HCT116 (cell line): ENCODE measurements at regions not wholly inside any gene's neighbourhood (a gene's known extent, or its start where the extent isn't known, plus 50 kb on each side); places are given as distances from the start of the nearest gene placed in this dataset.

ENCODE experiments used
- ATAC-seq: fragments of 200-7000 bp; cut with Tn5 transposase; 2 replicates; pipeline ENCODE4 v1.9.1; 2020; ENCODE audit warnings: mild to moderate bottlenecking, moderate library complexity
- BruUV-seq: library from RNA; stranded (reverse); fragments of 400-500 nt; replicated peaks from 2 replicates; lab custom pipeline; 2021; lab: Mats Ljungman, UMichigan
- CTCF ChIA-PET: fragments of 300-600 bp; sonication (Branson Sonifier 250); formaldehyde crosslinking; loops from one replicate; lab custom pipeline; 2021; ENCODE audit warnings: antibody characterized with exemption; lab: Charles Lee
- POLR2A ChIA-PET: fragments of 300-600, 350-600 bp; sonication (Branson Sonifier 250); formaldehyde crosslinking; loops from one replicate; lab custom pipeline; 2021; ENCODE audit warnings: antibody characterized with exemption; lab: Charles Lee
- RAD21 ChIA-PET, 2 experiments: fragments of 300-600 bp; sonication (Branson Sonifier 250); formaldehyde crosslinking; loops; one replicate each; lab custom pipeline; 2023; ENCODE audit warnings: low total read pairs in 2 of 2; ENCODE audit not compliant: uncharacterized antibody in 2 of 2, unreplicated experiment in 2 of 2, low non-redundant PET in 1 of 2; lab: Charles Lee
- DNase-seq: peaks from one replicate; pipeline ENCODE4 v3.0.0-alpha.2; 2010; ENCODE audit warnings: low read depth, low spot score
- H2AFZ ChIP-seq: fragments of 200-600 bp; shearing (Covaris generic), sonication (generic); 2 replicates; pipeline ENCODE4 v1.6.1; 2017; ENCODE audit warnings: low read depth, mixed run types, mixed read lengths, antibody characterized with exemption, low read length; ENCODE audit not compliant: poor library complexity, severe bottlenecking
- H3K27ac ChIP-seq: 2 replicates; pipeline ENCODE4 v1.5.1; 2012; ENCODE audit warnings: low read depth, low read length
- H3K27me3 ChIP-seq: fragments of 200-600 bp; sonication (generic); 2 replicates; pipeline ENCODE4 v1.6.1; 2016; ENCODE audit warnings: mixed run types, low read length, mixed read lengths; ENCODE audit not compliant: insufficient read depth
- H3K36me3 ChIP-seq, 2 experiments: fragments of 200-500 bp in 1 of 2; fragments of 200-600 bp in 1 of 2; sonication (Bioruptor generic) in 1 of 2; sonication (generic) in 1 of 2; 2 replicates each; pipeline versions ENCODE4 v1.5.1 to v1.6.1; 2014 to 2016; ENCODE audit warnings: low read length in 2 of 2, inconsistent platforms in 1 of 2, mixed read lengths in 1 of 2, mixed run types in 1 of 2; ENCODE audit not compliant: insufficient read depth in 2 of 2, control insufficient read depth in 1 of 2
- H3K4me1 ChIP-seq, 2 experiments: fragments of 200-600 bp in 1 of 2; sonication (generic) in 1 of 2; 2 replicates each; pipeline versions ENCODE4 v1.5.1 to v1.6.1; 2012 to 2017; ENCODE audit warnings: low read length in 2 of 2, inconsistent platforms in 1 of 2, mild to moderate bottlenecking in 1 of 2, mixed read lengths in 1 of 2, mixed run types in 1 of 2, moderate library complexity in 1 of 2; ENCODE audit not compliant: insufficient read depth in 2 of 2, control insufficient read depth in 1 of 2
- H3K4me2 ChIP-seq: fragments of 200-600 bp; sonication (generic); 2 replicates; pipeline ENCODE4 v1.6.1; 2017; ENCODE audit warnings: mixed run types, low read length, mixed read lengths
- H3K4me3 ChIP-seq, 2 experiments: fragments of 200-600 bp in 1 of 2; sonication (generic) in 1 of 2; replicated peaks in 1 of 2; 2 replicates each; pipeline ENCODE4 v1.5.1; 2011 to 2016; ENCODE audit warnings: low read length in 2 of 2, control low read depth in 1 of 2, low read depth in 1 of 2, mild to moderate bottlenecking in 1 of 2, mixed read lengths in 1 of 2, mixed run types in 1 of 2
- H3K79me2 ChIP-seq: fragments of 200-600 bp; sonication (generic); 2 replicates; pipeline ENCODE4 v1.6.1; 2017; ENCODE audit warnings: mild to moderate bottlenecking, mixed run types, low read length, moderate library complexity, mixed read lengths; ENCODE audit not compliant: insufficient read depth
- H3K9ac ChIP-seq: fragments of 200-600 bp; sonication (generic); 2 replicates; pipeline ENCODE4 v1.6.1; 2016; ENCODE audit warnings: low read length, mixed read lengths
- H3K9me2 ChIP-seq: fragments of 200-600 bp; sonication (generic), shearing (Covaris generic); 2 replicates; pipeline ENCODE4 v1.6.1; 2017; ENCODE audit warnings: mixed run types, mild to moderate bottlenecking, moderate library complexity; ENCODE audit not compliant: insufficient read depth
- H3K9me3 ChIP-seq, 2 experiments: fragments of 200-500 bp in 1 of 2; fragments of 200-600 bp in 1 of 2; sonication (Bioruptor generic) in 1 of 2; sonication (generic) in 1 of 2; 2 replicates each; pipeline ENCODE4 v1.6.1; 2014 to 2017; ENCODE audit warnings: low read length in 2 of 2, mixed read lengths in 2 of 2, inconsistent platforms in 1 of 2, low read depth in 1 of 2, mild to moderate bottlenecking in 1 of 2, mixed run types in 1 of 2, moderate library complexity in 1 of 2; ENCODE audit not compliant: control insufficient read depth in 1 of 2, insufficient read depth in 1 of 2
- H4K20me1 ChIP-seq: fragments of 200-600 bp; sonication (generic), shearing (Covaris generic); 2 replicates; pipeline ENCODE4 v1.6.1; 2017; ENCODE audit warnings: mixed run types, mild to moderate bottlenecking, moderate library complexity; ENCODE audit not compliant: insufficient read depth
- FOSL1 ChIP-seq: IDR thresholded peaks from 2 replicates; pipeline ENCODE4 v1.6.1; 2012; ENCODE audit warnings: low read depth
- SRF ChIP-seq: IDR thresholded peaks from 2 replicates; pipeline ENCODE4 v1.6.1; 2012; ENCODE audit warnings: low read depth
- intact Hi-C: fragments of 100-400 bp; cut with micrococcal nuclease; formaldehyde crosslinking; loops from 2 replicates; pipeline ENCODE4 v1.10.0; 2022
- TF ChIP-seq, protein P1 (sequence below): IDR thresholded peaks from 2 replicates; pipeline ENCODE4 v1.6.1; 2011; ENCODE audit warnings: mild to moderate bottlenecking, low read length, moderate library complexity; ENCODE audit not compliant: insufficient replicate concordance; ENCODE audit errors: extremely low read depth
- TF ChIP-seq, protein P2 (sequence below): IDR thresholded peaks from 2 replicates; pipeline ENCODE4 v1.6.1; 2012

GRCh38 chr10:118151461-118151860 lies 104.7 kb upstream of the RAB11FIP2 start:
- POLR2A ChIA-PET, result no interaction called here
- Histone ChIP-seq H3K9ac (no peak overlapping the region), H3K9me3 (no peaks in the 10 kb centered on the region), H3K9me2 (no peaks in the 10 kb centered on the region), H3K36me3 (no peaks in the 10 kb centered on the region), H3K27ac (no peak overlapping the region), H2AFZ (no peak overlapping the region), H3K4me2 (no peak overlapping the region), H3K27me3 (no peaks in the 10 kb centered on the region), H3K79me2 (no peaks in the 10 kb centered on the region), H4K20me1 (no peaks in the 10 kb centered on the region), H3K4me1 (no peaks in the 10 kb centered on the region), H3K4me3 (no peak overlapping the region)
- TF ChIP-seq, protein P1, sequence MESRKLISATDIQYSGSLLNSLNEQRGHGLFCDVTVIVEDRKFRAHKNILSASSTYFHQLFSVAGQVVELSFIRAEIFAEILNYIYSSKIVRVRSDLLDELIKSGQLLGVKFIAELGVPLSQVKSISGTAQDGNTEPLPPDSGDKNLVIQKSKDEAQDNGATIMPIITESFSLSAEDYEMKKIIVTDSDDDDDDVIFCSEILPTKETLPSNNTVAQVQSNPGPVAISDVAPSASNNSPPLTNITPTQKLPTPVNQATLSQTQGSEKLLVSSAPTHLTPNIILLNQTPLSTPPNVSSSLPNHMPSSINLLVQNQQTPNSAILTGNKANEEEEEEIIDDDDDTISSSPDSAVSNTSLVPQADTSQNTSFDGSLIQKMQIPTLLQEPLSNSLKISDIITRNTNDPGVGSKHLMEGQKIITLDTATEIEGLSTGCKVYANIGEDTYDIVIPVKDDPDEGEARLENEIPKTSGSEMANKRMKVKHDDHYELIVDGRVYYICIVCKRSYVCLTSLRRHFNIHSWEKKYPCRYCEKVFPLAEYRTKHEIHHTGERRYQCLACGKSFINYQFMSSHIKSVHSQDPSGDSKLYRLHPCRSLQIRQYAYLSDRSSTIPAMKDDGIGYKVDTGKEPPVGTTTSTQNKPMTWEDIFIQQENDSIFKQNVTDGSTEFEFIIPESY, result no peak
- no peak for TF ChIP-seq SRF
- ATAC-seq (no peak), DNase-seq (no peak)
- RAD21 ChIA-PET, result no interaction called here
- intact Hi-C loops, result no loop called here
- no TSS peak for BruUV-seq
- CTCF ChIA-PET, result no interaction called here

DNA sequence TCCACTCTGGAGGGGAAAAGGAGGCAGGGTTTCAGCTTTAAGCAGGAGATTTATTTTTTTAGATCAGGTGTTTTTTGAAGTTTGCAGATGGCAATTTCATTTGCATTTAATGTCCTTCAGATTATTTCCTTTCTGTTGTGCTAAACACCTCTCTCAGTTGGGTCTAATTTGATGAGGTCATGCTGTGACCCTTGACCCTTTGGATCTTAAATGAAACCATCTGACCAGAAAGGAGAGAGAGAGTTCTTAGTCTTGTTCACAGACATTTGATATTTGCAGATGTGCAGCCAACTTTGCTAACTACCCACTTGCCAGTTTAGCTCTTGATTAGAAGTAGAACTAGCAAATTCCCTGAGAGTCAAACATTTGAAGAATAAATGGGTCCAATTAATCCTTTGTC lies 101.5 kb upstream of the RAB11FIP2 start:
- Histone ChIP-seq H3K9me3 (no peaks in the 10 kb centered on the region), H3K4me3 (no peak overlapping the region), H3K9me2 (no peaks in the 10 kb centered on the region), H3K27ac (no peak overlapping the region), H3K9ac (no peak overlapping the region), H3K4me1 (no peaks in the 10 kb centered on the region), H3K36me3 (no peaks in the 10 kb centered on the region), H3K4me2 (no peak overlapping the region), H3K27me3 (no peaks in the 10 kb centered on the region), H2AFZ (no peak overlapping the region), H3K79me2 (no peaks in the 10 kb centered on the region), H4K20me1 (no peaks in the 10 kb centered on the region)
- POLR2A ChIA-PET, result no interaction called here
- DNase-seq (no peak), ATAC-seq (no peak)
- CTCF ChIA-PET, result no interaction called here
- no TSS peak for BruUV-seq
- intact Hi-C loops, result no loop called here
- no peak for TF ChIP-seq FOSL1
- TF ChIP-seq, protein P2, sequence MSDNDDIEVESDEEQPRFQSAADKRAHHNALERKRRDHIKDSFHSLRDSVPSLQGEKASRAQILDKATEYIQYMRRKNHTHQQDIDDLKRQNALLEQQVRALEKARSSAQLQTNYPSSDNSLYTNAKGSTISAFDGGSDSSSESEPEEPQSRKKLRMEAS, result no peak
- RAD21 ChIA-PET, result no interaction called here
